SK-N-SH treated with all-trans-retinoic acid at 6 μM for 48 hours (cell line): ENCODE measurements at regions not wholly inside any gene's neighbourhood (a gene's known extent, or its start where the extent isn't known, plus 50 kb on each side); places are given as distances from the start of the nearest gene placed in this dataset.

Experiments
- BACH2 ChIP-seq: fragments of 250-450 bp; sonication (Bioruptor Pico); IDR thresholded peaks from 2 replicates; pipeline ENCODE4 v1.9.0; 2021; ENCODE audit warnings: mild to moderate bottlenecking, borderline replicate concordance
- CREB5 ChIP-seq: fragments of 250-450 bp; sonication (Bioruptor Pico); IDR thresholded peaks from 2 replicates; pipeline ENCODE4 v1.5.1; 2020; ENCODE audit warnings: low read depth, mild to moderate bottlenecking, moderate library complexity
- PPARA ChIP-seq: fragments of 250-450 bp; sonication (Bioruptor Pico); IDR thresholded peaks from 2 replicates; pipeline ENCODE4 v1.5.0; 2020; ENCODE audit warnings: mild to moderate bottlenecking, borderline replicate concordance
- RARB ChIP-seq: fragments of 250-450 bp; sonication (Bioruptor Pico); IDR thresholded peaks from 2 replicates; pipeline ENCODE4 v1.8.0; 2021; ENCODE audit warnings: mild to moderate bottlenecking, moderate library complexity
- ZFP3 ChIP-seq: fragments of 250-450 bp; sonication (Bioruptor Pico); IDR thresholded peaks from 2 replicates; pipeline ENCODE4 v1.5.0; 2020; ENCODE audit warnings: mild to moderate bottlenecking, moderate library complexity
- ZFP30 ChIP-seq: fragments of 450-650 bp; formaldehyde crosslinking; IDR thresholded peaks from 2 replicates; pipeline ENCODE4 v1.5.0; 2022; ENCODE audit warnings: mild to moderate bottlenecking, moderate library complexity
- ZNF8 ChIP-seq: fragments of 450-650 bp; formaldehyde crosslinking; IDR thresholded peaks from 2 replicates; pipeline ENCODE4 v1.5.0; 2020; ENCODE audit warnings: mild to moderate bottlenecking, moderate library complexity

GRCh38 chr6:122284848-122285247 is 114.6 kb upstream of the HSF2 start:
- TF ChIP-seq CREB5, result no peak
- no peak for TF ChIP-seq ZFP3 (CRISPR knock-in tag)
- TF ChIP-seq PPARA, result no peak
- no peak for TF ChIP-seq RARB
- no peak for TF ChIP-seq BACH2 (CRISPR knock-in tag)
- TF ChIP-seq ZNF8, result no peak
- no peak for TF ChIP-seq ZFP30 (CRISPR knock-in tag)
